ENCODE measurements at regions not wholly inside any gene's neighbourhood (a gene's known extent, or its start where the extent isn't known, plus 50 kb on each side); places are given as distances from the start of the nearest gene placed in this dataset.
"Not testable (repeated sequence)": the region's sequence is repeated elsewhere in the genome, so short reads cannot be mapped to it uniquely, and the experiment has no call there.

GRCh38 chr18:57881818-57882413, 78.8 kb upstream of the ATP8B1 start:
- no peak overlapping the region for H2AFZ ChIP-seq (ENCODE audit: control insufficient read depth, low read length)
- dilution Hi-C loops (cut with MboI; ENCODE audit: extremely low pct_ligation_motif_present, low sequenced_read_pairs) = loop anchor here (25.0 kb wide), 1 partner anchor 155 kb away; the partner anchor contains the start of gene NEDD4L
- H3K4me1 ChIP-seq (ENCODE audit: control insufficient read depth, extremely low read depth, insufficient read depth, low read length) = peaks cover 4% of the 10 kb centered on the region
- no peaks in the 10 kb centered on the region for H4K20me1 ChIP-seq (ENCODE audit: control insufficient read depth, extremely low read depth, insufficient read depth, low read length)
- no peak overlapping the region for H3K4me2 ChIP-seq (ENCODE audit: control insufficient read depth, extremely low read depth, insufficient read depth, low read depth, low read length)
- H3K27me3 ChIP-seq (ENCODE audit: control insufficient read depth, extremely low read depth, insufficient read depth, low read length) = no peaks in the 10 kb centered on the region
- H3K4me3 ChIP-seq (ENCODE audit: control insufficient read depth in 2 of 3, extremely low read depth in 1 of 3, insufficient read depth in 2 of 3, low read depth in 1 of 3, low read length in 3 of 3) = no peak overlapping the region
- H3K9ac ChIP-seq (ENCODE audit: control insufficient read depth, extremely low read depth, insufficient read depth, low read length) = no peak overlapping the region
- FAIRE-seq (peak; percentile 90), DNase-seq (ENCODE audit: low read depth, low spot score) (no peak)
- no peak overlapping the region for H3K27ac ChIP-seq (ENCODE audit: control insufficient read depth, insufficient read depth, low read length)
- no peaks in the 10 kb centered on the region for H3K79me2 ChIP-seq (ENCODE audit: control insufficient read depth, insufficient read depth, low read length)
- no peaks in the 10 kb centered on the region for H3K36me3 ChIP-seq (ENCODE audit: control insufficient read depth in 2 of 2, extremely low read depth in 1 of 2, insufficient read depth in 2 of 2, low read length in 2 of 2)
- peaks cover 7% of the 10 kb centered on the region for H3K9me3 ChIP-seq (ENCODE audit: control insufficient read depth, low read depth, low read length)
- H3K9me1 ChIP-seq (ENCODE audit: control insufficient read depth, extremely low read depth, insufficient read depth, low read length) = no peaks in the 10 kb centered on the region
- TF ChIP-seq EZH2 (IDR thresholded peaks at IDR 0.05; ENCODE audit: low read length) = no peak
- TF ChIP-seq CTCF (optimal IDR thresholded peaks at IDR 0.05 in 1 of 3, IDR thresholded peaks at IDR 0.05 in 1 of 3, conservative IDR thresholded peaks at IDR 0.05 in 1 of 3; ENCODE audit: extremely low read depth in 1 of 3, insufficient read depth in 2 of 3, low read length in 3 of 3) = peak; percentile 87 to 100 (median 94)

- dilution Hi-C loops (cut with MboI; ENCODE audit: extremely low pct_ligation_motif_present, low sequenced_read_pairs) = loop anchor here (25.0 kb wide), 1 partner anchor 157 kb away; the partner anchor contains the start of gene NEDD4L
- H2AFZ ChIP-seq (ENCODE audit: control insufficient read depth, low read length); H3K4me3 ChIP-seq (ENCODE audit: control insufficient read depth in 2 of 3, extremely low read depth in 1 of 3, insufficient read depth in 2 of 3, low read depth in 1 of 3, low read length in 3 of 3); H3K9me1 ChIP-seq (ENCODE audit: control insufficient read depth, extremely low read depth, insufficient read depth, low read length); H3K4me2 ChIP-seq (ENCODE audit: control insufficient read depth, extremely low read depth, insufficient read depth, low read depth, low read length); H3K79me2 ChIP-seq (ENCODE audit: control insufficient read depth, insufficient read depth, low read length); H3K27me3 ChIP-seq (ENCODE audit: control insufficient read depth, extremely low read depth, insufficient read depth, low read length); H3K27ac ChIP-seq (ENCODE audit: control insufficient read depth, insufficient read depth, low read length); H3K9me3 ChIP-seq (ENCODE audit: control insufficient read depth, low read depth, low read length); H4K20me1 ChIP-seq (ENCODE audit: control insufficient read depth, extremely low read depth, insufficient read depth, low read length); FAIRE-seq; DNase-seq (ENCODE audit: low read depth, low spot score); H3K36me3 ChIP-seq (ENCODE audit: control insufficient read depth in 2 of 2, extremely low read depth in 1 of 2, insufficient read depth in 2 of 2, low read length in 2 of 2); H3K9ac ChIP-seq (ENCODE audit: control insufficient read depth, extremely low read depth, insufficient read depth, low read length); H3K4me1 ChIP-seq (ENCODE audit: control insufficient read depth, extremely low read depth, insufficient read depth, low read length): not testable (repeated sequence)
Measured at GRCh38 chr18:57879924-57880323, 76.8 kb upstream of the ATP8B1 start.

DNA sequence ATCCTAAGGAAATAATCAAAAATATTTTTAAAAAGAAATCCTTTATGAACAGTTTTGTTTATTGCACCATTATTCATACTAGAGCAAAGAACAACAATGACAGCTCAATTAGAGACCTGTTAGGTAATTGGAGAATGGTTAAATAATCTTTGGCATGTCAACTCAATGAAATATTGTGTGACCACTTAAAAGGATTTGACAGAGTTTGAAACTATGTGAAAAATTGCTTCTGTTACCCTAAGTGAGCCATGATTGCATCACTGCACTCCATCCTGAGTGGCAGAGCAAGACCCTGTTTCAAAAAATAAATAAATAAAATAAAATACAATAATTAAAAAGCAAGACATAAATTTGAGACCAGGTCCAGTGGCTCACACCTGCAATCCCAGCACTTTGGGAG, 66.1 kb upstream of the ATP8B1 start:
- H3K4me1 ChIP-seq (ENCODE audit: control insufficient read depth, extremely low read depth, insufficient read depth, low read length) = no peaks in the 10 kb centered on the region
- dilution Hi-C loops (cut with MboI; ENCODE audit: extremely low pct_ligation_motif_present, low sequenced_read_pairs) = no loop called here
- H3K27ac ChIP-seq (ENCODE audit: control insufficient read depth, insufficient read depth, low read length) = no peak overlapping the region
- H3K9me3 ChIP-seq (ENCODE audit: control insufficient read depth, low read depth, low read length) = no peaks in the 10 kb centered on the region
- DNase-seq (ENCODE audit: low read depth, low spot score) (no peak), FAIRE-seq (no peak)
- no peaks in the 10 kb centered on the region for H3K27me3 ChIP-seq (ENCODE audit: control insufficient read depth, extremely low read depth, insufficient read depth, low read length)
- no peak overlapping the region for H3K4me2 ChIP-seq (ENCODE audit: control insufficient read depth, extremely low read depth, insufficient read depth, low read depth, low read length)
- TF ChIP-seq CTCF (optimal IDR thresholded peaks at IDR 0.05 in 1 of 3, IDR thresholded peaks at IDR 0.05 in 1 of 3, conservative IDR thresholded peaks at IDR 0.05 in 1 of 3; ENCODE audit: extremely low read depth in 1 of 3, insufficient read depth in 2 of 3, low read length in 3 of 3) (no peak), EZH2 (IDR thresholded peaks at IDR 0.05; ENCODE audit: low read length) (no peak)
- H3K4me3 ChIP-seq (ENCODE audit: control insufficient read depth in 2 of 3, extremely low read depth in 1 of 3, insufficient read depth in 2 of 3, low read depth in 1 of 3, low read length in 3 of 3) = no peak overlapping the region
- H3K36me3 ChIP-seq (ENCODE audit: control insufficient read depth in 2 of 2, extremely low read depth in 1 of 2, insufficient read depth in 2 of 2, low read length in 2 of 2) = no peaks in the 10 kb centered on the region
- H4K20me1 ChIP-seq (ENCODE audit: control insufficient read depth, extremely low read depth, insufficient read depth, low read length) = no peaks in the 10 kb centered on the region
- H2AFZ ChIP-seq (ENCODE audit: control insufficient read depth, low read length) = no peak overlapping the region
- H3K9me1 ChIP-seq (ENCODE audit: control insufficient read depth, extremely low read depth, insufficient read depth, low read length) = no peaks in the 10 kb centered on the region
- H3K79me2 ChIP-seq (ENCODE audit: control insufficient read depth, insufficient read depth, low read length) = no peaks in the 10 kb centered on the region
- H3K9ac ChIP-seq (ENCODE audit: control insufficient read depth, extremely low read depth, insufficient read depth, low read length) = no peak overlapping the region

Data from keratinocyte (primary cell).